GM12892 (cell line): ENCODE measurements at regions not wholly inside any gene's neighbourhood (a gene's known extent, or its start where the extent isn't known, plus 50 kb on each side); places are given as distances from the start of the nearest gene placed in this dataset.

ENCODE experiments used
- DNase-seq: peaks from one replicate; pipeline ENCODE4 v3.0.0; 2011; ENCODE audit not compliant: insufficient read length
- FAIRE-seq: peaks from 2 replicates; lab custom pipeline; 2011; peaks lifted over from hg19 to GRCh38; lab: Jason Lieb, UNC
- POLR2A ChIP-seq: IDR thresholded peaks from 2 replicates; pipeline ENCODE4 v1.6.1; 2011; ENCODE audit warnings: low read depth, low read length, control low read depth
- POLR2AphosphoS5 ChIP-seq: IDR thresholded peaks from 2 replicates; pipeline ENCODE4 v1.6.1; 2011; ENCODE audit warnings: low read depth, low read length, control low read depth
- TAF1 ChIP-seq: IDR thresholded peaks from 2 replicates; pipeline ENCODE4 v1.6.1; 2011; ENCODE audit warnings: low read depth, mild to moderate bottlenecking, control low read depth, low read length, borderline replicate concordance

DNA sequence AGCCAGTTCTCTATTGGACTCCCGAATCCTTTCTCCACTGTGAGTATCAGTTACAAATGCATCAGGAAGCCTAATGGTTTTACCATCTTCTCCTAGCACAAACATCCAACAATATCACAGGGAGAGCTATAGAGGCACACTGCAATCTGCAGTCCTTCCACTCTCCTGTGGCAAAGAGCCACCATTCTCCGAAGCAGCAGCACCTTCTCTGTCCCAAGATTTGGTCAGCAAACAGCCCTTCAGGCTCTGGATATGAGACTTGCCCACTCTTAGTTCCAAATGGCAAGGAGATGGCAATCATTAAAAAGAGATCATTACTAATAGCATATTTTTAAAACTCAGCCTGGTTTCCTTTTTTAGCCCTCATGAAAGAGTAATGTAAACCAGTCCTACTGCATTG lies 223.4 kb downstream of the HS3ST3A1 start:
- DNase-seq: no peak
- TF ChIP-seq POLR2AphosphoS5 (no peak), POLR2A (no peak), TAF1 (no peak)
- no peak for FAIRE-seq

DNA sequence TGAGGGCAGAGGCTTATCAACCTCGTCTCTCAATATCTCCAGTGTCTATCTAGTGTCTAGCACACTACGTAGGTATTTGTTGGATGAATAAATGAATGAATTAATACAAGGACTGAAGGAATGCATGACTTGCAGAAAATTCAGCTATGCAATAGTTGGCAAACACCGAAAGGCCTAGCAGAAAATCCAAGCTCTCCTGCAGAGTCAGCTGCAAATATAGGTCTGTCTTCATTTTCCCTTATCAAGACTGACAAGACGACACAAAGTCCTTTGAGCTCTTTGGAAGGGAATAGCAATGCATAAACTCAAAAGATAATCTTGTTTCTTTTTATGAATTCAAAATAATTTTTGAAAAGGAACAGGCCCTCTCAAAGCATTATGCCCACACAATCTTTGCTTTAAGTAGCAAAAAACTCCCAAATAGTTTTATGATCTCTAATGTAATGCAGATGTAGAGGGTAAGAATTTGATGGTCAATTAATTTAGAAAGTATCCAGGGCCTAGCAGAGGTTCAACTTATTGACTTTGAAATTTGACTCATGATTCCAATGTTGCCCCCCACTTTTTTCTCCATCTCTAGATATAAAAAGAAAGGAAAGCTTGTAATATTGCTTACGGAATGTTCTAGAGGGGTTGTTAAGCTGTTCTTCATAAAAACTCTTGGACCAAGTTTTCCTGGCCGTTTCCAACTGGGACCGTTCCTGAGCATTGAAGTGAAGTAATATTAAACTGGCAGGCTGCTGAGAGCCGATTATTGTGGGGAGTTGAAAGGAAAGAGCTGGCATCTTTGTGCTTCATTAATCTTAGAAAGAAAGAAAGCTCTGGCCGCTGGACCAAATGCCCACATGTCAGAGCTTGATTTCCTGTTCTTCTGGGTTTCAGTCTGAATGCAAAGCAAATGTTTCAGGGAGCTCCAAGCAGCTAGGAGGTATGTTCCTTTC lies 227.3 kb downstream of the HS3ST3A1 start:
- TF ChIP-seq POLR2A (no peak), POLR2AphosphoS5 (no peak), TAF1 (no peak)
- no peak for FAIRE-seq

DNA sequence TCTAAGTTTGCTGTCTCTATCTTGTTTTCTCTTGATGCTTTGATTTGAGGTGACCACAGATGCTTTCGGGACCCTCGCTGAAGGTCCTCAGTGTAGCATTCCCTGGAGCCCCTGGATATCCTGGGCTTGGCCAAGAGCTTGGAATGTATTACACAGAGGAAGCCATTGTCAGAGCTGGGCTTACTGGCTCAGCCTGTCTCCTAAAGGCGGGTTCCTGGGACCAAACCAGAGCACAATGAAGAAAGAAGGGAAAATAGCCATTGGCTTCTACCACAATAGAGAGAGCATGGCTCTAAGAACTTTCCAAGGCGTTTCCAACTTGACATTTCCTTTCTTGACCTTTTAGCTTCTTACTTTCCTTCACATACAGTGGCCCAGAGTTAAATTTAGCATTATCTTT lies 229.3 kb downstream of the HS3ST3A1 start:
- no peak for TF ChIP-seq POLR2AphosphoS5
- FAIRE-seq (no peak), DNase-seq (no peak)

More for the DNA sequence above, 227.3 kb downstream of the HS3ST3A1 start:
- DNase-seq: no peak

DNA sequence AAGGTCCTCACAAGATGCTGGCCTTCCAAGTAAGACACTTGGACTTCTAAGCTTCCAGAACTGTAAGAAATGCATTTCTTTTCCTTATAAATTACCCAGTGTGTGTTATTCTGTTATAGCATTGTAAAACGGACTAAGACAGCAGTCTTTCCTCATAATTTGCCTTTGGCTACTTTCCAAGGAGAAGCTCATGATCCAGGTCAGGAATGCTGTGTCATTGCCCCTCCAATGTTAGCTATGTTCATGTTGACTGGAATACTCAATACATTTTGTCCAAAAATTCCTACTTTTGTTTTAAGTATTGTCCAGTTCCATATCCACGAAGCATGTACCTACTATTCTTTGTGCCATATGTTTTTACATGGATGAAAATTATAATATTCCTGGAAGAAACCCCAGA lies 234.6 kb downstream of the HS3ST3A1 start:
- TF ChIP-seq TAF1 (no peak), POLR2A (no peak), POLR2AphosphoS5 (no peak)
- FAIRE-seq (no peak), DNase-seq (no peak)

DNA sequence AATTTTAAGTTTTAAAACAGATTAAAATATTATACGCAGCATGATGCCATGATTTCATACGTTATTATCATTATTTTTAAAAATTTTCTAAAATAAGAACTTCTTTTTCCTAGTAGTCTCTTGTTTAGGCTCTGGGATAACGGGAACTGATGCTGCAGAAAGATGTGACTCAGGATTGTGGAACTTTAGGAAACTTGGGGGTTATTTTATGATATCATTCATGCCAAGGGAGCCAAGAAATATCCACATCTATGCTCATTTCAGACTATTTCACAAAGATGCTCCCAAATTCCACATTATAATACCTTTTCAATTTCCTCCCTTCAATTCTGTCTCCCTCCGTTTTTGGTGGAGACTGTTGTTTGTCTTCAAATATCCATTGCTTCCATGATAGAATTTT lies 236.4 kb downstream of the HS3ST3A1 start:
- DNase-seq (no peak), FAIRE-seq (no peak)
- TF ChIP-seq POLR2A (no peak), POLR2AphosphoS5 (no peak)

DNA sequence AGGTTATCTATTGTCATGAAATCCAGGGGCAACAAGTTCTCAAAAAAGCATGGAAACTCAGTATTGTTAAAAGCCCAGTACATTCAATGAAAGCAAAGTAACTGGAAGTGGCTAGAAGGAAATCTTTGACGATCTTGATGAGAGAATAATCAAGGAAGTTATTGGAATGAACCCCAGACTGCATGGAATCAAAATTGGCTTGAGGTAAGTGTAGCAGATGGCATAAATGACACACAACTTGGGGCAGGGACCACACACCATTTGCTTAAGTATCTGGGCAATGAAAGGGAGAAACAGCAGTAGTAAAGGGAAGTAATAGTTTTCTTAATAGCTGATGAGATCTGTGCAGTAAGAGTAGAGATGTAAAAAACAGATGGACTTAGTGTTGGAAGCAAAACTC lies 238.0 kb downstream of the HS3ST3A1 start:
- DNase-seq (no peak), FAIRE-seq (no peak)
- no peak for TF ChIP-seq TAF1
- no peak for TF ChIP-seq POLR2AphosphoS5
- TF ChIP-seq POLR2A: no peak

DNA sequence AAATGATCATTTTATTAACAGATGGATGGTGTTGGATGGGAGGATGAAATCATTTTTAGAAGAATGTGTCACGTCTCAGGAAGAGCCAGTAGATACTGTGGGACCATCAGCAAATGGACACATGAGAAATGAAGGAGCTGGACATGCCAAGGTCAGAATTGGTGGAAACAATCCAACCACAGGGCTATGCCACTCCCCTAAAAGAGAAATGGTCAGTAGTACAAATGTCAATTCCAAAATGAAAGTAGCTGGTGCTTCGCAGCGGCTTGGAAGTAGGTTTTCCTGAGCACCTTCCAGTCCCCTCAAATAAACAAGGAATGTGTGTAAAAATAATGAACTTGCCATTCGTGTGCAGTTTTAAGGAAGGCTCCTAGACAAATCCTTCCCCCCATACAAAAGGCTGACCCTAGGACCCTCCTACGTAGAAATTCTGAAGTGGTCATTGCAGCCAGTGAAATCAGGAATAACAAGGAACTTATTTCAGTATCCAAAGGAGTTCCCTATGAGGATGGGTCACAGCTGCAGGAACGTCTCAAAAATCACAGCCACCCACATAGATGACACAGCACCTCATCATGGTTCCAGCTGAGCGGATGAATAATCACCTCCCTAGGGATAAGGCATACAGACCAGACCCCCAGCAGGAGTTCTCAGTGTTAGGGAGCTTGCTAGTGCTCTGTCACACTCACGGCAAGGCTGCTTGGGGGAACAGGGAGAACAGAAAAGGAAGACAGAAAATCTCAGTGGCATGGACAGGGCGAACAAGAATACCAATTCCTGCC lies 239.2 kb downstream of the HS3ST3A1 start:
- FAIRE-seq: no peak
- no peak for DNase-seq
- TF ChIP-seq POLR2A: no peak
- no peak for TF ChIP-seq TAF1
- no peak for TF ChIP-seq POLR2AphosphoS5

DNA sequence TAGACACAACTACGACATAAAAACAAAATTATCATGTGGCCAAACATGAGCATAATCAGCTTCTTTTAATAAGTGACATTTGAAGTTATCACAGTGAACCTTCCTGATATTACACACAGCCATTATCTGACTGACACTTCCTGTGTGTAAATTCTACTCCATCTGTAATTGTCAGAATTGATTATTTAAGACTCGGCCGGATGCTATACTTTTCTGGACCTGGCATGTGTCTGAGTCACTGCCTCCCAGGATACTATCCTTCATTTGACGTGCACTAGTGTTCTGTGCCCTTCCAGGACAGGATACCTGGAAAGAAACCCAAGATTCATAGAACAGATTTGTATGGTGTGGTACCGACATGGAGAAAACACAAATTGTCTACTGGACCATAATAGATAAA lies 242.0 kb downstream of the HS3ST3A1 start:
- DNase-seq: no peak
- FAIRE-seq: no peak
- TF ChIP-seq TAF1: no peak
- no peak for TF ChIP-seq POLR2A
- no peak for TF ChIP-seq POLR2AphosphoS5

DNA sequence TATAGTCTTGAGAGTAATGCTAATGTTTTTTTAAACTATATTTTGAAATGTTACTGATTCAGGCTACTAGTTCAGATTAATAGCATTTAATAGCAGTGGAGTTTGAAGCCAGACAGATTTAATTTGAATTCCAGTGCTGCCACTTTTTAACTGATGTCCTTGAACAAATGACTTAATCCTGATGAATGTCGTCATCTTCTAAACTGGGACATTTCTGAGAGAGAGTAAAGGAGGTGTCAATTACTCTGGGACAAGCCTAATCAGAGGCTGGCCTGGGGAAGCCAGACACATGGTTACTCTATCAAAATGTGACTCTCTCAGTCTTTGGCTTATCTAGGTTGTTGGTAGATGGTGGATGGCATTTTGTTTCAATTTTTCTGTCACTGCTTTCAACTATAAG lies 246.7 kb downstream of the HS3ST3A1 start:
- TF ChIP-seq POLR2A (no peak), TAF1 (no peak), POLR2AphosphoS5 (no peak)
- FAIRE-seq (no peak), DNase-seq (no peak)

DNA sequence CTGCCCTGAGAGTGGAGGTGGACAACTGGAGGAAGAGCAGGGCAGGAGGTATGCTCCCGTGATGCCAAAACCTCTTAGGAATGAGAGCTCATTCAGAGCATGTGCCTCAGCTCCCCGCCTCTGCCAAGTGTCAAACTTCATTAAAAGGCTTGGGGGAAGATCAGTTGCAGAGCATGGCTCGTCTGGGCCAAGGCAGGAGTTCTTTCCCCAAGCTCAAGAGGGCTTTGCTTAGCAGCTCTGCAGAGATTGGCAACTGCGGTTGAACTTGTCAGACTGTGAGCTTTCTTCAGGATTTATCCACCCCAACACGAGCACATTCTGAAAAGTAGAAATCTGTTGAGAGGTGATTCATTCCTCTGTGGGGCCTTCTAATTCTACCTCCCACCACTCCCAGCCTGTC lies 248.1 kb downstream of the HS3ST3A1 start:
- no peak for TF ChIP-seq POLR2AphosphoS5
- no peak for TF ChIP-seq POLR2A
- no peak for TF ChIP-seq TAF1
- FAIRE-seq (no peak), DNase-seq (no peak)

DNA sequence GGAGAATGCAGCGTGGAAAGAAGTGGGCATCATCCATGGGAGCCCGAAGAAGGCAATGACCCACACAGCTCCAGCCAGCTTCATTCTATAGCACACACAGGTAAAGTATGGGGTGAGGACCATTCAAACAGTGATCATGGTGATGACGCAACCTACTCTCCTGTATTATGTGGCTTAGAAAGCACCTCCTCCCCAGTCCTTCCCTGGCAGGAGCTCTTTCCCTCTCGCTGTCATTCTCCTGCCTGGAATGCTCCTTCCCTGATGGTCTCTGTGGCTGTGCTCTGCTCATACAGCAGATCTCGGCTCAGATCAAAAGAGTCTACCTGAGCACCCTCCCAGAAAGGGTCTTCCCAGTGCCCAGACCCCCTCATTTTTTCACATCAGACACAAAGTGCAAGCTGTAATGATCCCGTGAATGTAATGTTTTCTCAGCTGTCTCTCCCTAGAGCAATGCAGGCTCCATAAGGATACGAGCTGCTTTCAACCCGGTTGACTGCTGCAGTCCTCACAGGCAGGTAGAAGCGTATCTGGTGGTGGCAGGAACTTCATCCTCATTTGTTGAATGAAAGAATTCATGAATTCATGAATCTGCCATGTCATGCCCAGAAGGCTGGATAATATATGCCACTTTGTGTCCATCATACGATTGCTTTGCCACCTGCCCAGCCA lies 248.8 kb downstream of the HS3ST3A1 start:
- no peak for DNase-seq
- FAIRE-seq: no peak
- TF ChIP-seq POLR2AphosphoS5: no peak
- TF ChIP-seq TAF1: no peak
- TF ChIP-seq POLR2A: no peak
